GM19328 (cell line): ENCODE measurements at regions not wholly inside any gene's neighbourhood (a gene's known extent, or its start where the extent isn't known, plus 50 kb on each side); places are given as distances from the start of the nearest gene placed in this dataset.
"Not testable (repeated sequence)": the region's sequence is repeated elsewhere in the genome, so short reads cannot be mapped to it uniquely, and the experiment has no call there.

Source experiments
- ATAC-seq: cut with Tn5 transposase; IDR thresholded peaks from one replicate; pipeline ENCODE4 v1.9.1; 2021; ENCODE audit warnings: mild to moderate bottlenecking, moderate library complexity; ENCODE audit not compliant: unreplicated experiment

- peak; percentile 73 for ATAC-seq
Measured at GRCh38 chr5:143592648-143593047, 189.2 kb upstream of the NR3C1 start.

DNA sequence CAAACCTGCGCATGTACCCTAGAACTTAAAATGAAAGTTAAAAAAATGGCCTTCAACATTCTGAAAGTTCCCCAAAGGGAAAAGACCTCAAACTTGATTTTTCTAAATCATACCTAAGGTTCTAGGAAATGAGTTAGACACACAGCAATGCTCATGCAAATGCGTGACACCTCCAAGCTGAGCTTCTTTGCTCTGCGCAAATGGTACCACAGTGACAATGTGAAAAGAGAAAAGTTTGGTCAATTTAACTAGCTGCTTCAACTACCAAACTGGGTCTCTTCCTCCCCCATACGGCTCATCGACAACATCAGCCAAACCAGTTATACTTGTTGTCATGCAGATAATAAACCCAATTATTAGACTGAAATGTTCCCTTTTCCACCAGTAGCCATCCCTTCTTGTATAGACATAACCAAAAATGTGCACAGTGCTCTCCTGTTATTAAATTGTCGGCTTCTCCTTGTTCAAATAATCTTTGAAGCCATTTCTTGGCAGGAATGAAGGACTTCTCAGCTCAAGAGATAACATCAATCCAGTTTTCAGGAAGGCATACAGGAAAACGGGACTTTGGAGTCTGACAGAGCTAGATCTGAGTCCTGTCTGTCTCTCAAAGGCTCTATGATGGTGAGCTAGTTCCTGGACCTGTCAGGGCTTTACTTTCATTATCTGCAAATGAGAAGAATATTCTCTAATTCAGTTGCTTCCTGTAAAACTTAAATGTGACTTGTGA, 185.6 kb upstream of the NR3C1 start:
- ATAC-seq: no peak

DNA sequence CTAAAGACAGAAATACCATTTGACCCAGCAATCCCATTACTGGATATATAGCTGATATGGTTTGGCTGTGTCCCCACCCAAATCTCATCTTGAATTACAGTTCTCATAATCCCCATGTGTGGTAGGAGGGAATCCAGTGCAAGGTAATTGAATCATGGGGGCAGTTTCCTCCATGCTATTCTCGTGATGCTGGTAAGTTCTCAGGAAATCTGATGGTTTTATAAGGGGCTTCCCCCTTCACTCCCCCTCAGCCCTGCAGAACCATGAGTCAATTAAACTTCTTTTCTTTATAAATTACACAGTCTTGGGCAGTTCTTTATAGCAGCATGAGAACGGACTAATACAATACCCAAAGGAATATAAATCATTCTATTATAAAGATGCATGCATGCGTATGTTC, 184.6 kb upstream of the NR3C1 start:
- not testable (repeated sequence) for ATAC-seq

DNA sequence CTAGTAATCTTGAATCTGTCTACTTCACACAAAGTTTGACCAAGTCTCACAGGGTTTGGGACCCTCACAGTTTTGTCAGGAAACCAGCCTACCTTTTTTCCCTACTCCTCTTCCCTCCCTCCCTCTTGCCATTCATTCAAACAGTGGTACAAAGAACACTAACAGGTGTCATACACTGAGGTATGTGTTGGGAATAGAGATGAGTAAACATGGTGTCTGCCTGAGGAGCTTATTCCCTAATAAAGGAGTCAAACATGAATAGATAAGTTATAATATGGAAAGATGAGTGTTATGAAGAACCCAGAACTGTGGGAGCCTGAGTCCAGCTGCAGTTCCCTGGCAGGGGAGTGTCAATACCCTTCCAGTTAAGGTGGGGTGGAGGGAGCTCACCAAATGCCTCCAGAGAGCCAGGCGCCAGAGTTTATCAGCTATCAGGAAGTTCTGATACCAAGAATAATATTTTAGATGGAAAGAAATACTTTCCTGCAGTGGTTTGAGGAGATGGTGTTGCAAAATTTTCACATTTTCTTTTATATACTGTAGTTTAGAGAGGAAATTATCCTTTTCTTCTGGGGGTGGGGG, 183.4 kb upstream of the NR3C1 start:
- ATAC-seq: no peak

- no peak for ATAC-seq
Measured at GRCh38 chr5:143585970-143586369, 182.5 kb upstream of the NR3C1 start.

DNA sequence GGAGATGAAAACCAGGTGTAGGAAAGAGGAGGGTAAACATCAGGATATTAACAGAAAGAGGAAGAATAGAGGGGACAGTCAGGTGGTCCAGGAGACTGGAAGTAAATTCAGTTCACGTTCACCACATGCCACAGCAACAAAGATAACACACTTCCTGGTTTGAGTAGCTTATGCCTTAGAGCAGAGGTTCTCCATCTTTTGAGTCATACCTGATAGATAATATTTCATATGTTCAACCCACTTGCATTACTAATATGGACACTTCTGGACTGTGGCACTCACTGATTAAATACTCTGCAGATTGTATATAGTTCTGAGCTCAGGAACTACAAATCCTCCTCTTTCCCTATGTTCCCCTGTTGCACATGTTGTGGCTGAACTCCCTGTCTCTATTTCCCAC, 179.9 kb upstream of the NR3C1 start:
- ATAC-seq: no peak

GRCh38 chr5:143582869-143583268, 179.4 kb upstream of the NR3C1 start:
- no peak for ATAC-seq

- no peak for ATAC-seq
Measured at GRCh38 chr5:143582176-143582575, 178.7 kb upstream of the NR3C1 start.

- ATAC-seq: no peak
Measured at GRCh38 chr5:143581649-143582048, 178.2 kb upstream of the NR3C1 start.

GRCh38 chr5:143581147-143581546, 177.7 kb upstream of the NR3C1 start:
- no peak for ATAC-seq

DNA sequence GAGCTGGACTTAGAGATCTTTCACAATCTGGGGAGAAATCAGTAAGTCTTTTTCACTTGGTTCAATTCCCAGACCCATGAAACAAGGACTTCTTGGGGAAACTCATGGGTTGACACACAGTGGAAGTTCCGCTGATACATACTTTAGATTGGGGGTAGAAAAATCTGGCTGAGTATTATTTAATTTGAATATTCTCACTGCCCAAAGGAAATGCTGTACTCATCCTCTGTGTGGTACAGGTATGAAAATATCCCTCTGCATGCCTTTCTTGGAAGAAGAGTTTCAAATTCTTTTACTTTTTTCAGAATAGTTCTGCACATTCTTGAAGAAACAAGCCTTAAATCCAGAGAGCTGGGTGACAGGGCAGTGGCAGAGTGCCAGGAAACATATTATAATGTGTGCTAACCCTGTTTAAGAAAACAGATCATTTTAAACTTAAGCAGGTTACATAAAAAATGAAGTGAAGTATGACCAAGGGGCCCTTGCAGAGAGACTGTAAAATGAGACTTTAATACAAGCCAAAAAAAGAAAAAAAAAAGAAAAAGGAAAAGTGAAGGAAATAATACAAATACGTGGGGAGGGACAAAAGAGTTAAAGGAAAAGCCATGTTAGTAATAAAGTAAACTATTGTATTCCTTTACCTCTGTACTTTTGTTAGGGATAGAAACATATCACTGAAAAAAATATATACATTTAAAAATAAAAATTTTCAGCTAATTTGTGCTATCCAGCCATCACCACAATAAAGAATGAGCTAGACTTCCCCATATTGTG, 173.4 kb upstream of the NR3C1 start:
- ATAC-seq: no peak

GRCh38 chr5:143575286-143575685, 171.8 kb upstream of the NR3C1 start:
- ATAC-seq: no peak

GRCh38 chr5:143574236-143574635, 170.8 kb upstream of the NR3C1 start:
- ATAC-seq: no peak

- ATAC-seq: peak; percentile 64
Measured at GRCh38 chr5:143573568-143574170, 170.2 kb upstream of the NR3C1 start.

GRCh38 chr5:143572671-143573070, 169.2 kb upstream of the NR3C1 start:
- ATAC-seq: no peak

DNA sequence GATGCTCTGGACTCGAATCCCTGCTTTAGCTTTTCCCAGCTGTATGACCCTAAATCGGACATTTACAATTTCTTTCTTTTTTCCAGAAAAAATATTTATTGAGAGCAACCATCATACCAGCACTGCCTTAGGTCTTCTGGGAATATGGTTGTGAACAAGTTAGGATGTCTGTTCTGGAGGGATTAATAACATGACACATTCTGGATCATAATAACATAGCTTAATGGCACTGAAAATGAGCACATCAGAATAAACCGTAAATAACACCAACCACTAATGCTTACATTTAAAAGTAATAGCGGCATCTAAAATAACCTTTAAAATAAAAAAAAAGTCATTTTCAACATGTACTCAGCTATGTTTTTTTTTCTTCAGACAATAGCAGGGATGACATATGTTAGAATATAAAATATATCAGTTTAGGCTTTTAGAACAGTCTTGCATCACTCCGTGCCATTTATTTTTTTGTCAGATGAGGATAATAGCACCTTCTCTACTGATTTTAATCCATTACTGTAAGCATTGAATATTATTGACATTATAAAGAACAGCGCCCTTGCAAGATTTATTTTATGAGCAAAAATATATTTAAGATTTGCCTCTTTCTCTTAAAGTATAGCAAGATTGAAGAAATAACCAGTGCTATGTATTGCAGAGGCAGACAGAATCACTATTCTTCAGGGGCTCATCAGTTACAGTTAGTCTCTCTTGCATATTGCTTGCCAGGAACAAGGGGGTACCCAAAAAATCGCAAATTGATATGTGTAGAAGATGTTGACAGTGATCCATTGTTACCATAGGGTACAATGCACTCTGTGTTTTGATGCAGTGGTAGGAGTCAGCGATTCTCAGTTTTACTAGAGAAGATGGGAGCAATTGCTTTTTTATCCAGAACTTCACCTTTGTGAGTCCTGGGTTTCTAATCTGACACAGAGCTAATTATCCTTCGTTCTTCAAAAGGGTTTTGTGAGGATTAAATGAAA, 168.4 kb upstream of the NR3C1 start:
- ATAC-seq: no peak

DNA sequence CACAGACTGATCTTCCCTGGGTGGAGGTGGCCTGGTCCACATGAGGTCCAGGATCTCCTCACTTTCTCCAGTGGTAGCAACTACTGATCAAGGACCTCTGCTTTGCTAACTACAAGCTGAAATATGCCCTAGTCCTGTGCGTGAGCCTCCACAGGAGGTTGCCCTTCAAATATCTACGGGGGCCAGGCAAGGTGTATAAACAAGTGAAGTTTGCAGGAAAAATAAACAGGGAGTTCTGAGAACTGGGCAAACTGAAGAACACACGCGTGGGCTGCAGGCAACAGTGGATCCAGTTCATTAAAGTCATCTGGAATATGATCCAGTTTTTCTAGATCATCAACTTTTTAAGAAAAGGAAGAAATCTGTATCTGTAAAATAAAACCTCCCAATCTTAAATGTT, 167.5 kb upstream of the NR3C1 start:
- ATAC-seq: no peak

DNA sequence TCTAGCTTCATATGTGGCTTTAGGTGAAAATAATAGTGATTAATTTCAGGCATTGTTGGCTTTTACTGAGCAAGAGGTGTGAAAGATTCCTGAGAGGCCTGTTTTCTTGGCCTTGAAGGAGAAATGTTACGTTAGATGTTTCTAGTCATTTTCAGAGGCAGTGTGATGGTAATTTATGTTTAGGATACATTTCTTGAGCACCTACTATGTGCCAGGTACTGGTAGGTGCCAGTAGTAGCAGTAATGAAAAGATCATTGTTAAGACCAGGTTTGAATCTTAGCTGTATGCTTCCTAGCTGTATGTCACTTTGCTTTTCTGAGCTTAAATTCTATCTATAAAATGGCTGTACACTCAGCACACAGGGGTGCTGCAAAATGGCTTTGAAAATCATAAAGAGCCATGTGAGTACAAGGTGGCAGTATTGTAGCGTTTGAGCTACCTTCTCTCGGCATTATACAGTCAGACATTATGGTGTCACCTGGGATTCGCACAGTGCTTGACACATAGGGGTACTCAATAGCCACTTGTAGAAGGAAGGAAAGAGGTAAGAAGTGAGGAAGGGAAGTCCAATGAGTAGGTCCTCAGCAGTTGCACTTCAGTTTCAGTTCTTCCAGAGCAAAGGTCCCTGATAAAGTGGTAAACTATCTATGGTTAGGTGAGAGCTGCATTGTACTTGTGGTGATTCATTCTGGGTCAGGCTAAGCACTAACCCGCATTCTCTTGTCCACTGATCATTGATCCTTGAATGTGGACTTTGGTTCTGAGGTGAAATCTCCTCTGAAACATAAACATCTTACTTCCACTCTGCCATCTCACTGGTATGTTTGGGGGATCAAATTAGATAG, 166.5 kb upstream of the NR3C1 start:
- no peak for ATAC-seq

DNA sequence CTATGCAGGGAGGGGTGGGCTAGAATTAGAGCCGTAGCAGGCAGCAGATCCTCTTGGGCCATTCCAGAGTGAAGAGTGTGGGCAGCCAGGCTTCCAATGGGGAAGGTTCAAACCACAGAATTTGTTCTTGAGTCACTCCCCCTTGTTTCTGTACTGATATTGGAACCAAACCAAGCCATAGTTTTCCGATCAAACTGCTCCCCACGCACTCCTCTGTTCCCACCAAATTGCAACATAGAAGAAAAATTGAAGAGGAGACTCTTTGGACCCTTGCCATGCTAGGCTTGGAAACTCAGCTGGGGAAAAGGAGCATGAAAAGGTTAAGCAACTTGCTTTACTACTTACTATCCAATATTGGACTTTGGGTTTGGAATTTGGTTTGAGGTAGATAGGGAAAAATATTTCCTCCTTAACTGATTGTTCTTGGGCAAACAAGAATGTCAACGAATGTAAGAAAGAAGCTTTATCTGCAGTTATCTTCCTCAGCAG, 165.8 kb upstream of the NR3C1 start:
- ATAC-seq: no peak
